Sigmoid colon (tissue), 4 donors: ENCODE measurements at regions not wholly inside any gene's neighbourhood (a gene's known extent, or its start where the extent isn't known, plus 50 kb on each side); places are given as distances from the start of the nearest gene placed in this dataset.

Experiments
- CTCF ChIP-seq, 4 experiments: fragments of 450-650 bp in 3 of 4; fragments of 200-600 bp in 1 of 4; IDR thresholded peaks; one replicate each; pipeline ENCODE4 v1.5.1; 2016 to 2019; ENCODE audit warnings: antibody characterized with exemption in 4 of 4, mild to moderate bottlenecking in 3 of 4, moderate library complexity in 2 of 4
- EP300 ChIP-seq, 4 donors: sonication (generic); formaldehyde crosslinking; IDR thresholded peaks; one replicate each; pipeline ENCODE4 v1.6.1; 2017; ENCODE audit warnings: antibody characterized with exemption in 4 of 4
- POLR2A ChIP-seq, 2 donors: fragments of 450-650 bp; IDR thresholded peaks; one replicate each; pipeline ENCODE4 v1.6.1; 2016; ENCODE audit warnings: antibody characterized with exemption in 2 of 2, mild to moderate bottlenecking in 2 of 2, moderate library complexity in 2 of 2

- TF ChIP-seq POLR2A (IDR thresholded peaks at IDR 0.05), result no peak
- TF ChIP-seq CTCF (IDR thresholded peaks at IDR 0.05), result no peak
- TF ChIP-seq EP300 (IDR thresholded peaks at IDR 0.05), result no peak
These were observed 163.3 kb upstream of the STK17B start for GRCh38 chr2:196334710-196335109.
